ENCODE measurements at regions not wholly inside any gene's neighbourhood (a gene's known extent, or its start where the extent isn't known, plus 50 kb on each side); places are given as distances from the start of the nearest gene placed in this dataset.

DNA sequence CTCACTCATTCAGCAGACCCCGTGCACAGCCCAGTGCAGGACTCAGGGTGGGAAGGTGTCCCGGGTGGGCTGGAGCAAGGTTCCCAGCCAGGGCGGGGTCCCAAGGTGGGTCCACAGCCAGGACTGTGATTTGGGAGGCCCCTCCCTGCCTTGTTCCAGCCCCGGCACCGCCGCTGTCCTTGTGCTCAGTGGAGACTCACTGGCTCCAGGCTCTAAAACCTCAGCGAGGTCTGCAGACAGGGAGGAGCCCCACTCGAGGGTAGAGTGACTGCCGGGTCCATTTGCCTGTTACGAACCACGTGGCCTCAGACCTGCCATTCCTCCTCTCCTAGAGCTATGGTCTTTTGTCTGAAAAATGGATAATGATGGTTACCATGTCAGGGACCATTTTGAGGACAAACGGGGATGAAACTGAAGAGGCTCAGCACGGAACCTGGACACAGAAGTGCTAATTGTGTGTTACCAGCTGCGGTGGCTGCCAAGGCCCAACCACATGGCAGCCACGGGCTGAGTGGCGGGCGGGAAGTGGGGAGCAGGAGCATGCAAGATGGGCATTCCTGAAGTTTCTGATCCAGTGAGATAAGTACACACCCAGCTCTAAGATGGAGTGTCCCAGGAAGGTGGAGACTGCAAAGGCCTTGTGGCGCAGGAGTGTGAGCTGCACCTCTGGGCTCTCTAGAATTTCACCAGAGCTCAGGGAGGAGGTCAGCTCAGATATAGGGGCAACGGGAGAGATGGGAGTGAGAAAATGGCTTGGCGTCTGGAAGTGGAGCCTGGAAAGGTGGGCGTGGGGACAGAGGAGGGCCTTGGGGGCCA lies 317.6 kb downstream of the SEC14L1 start:
- DNase-seq = no peak

DNA sequence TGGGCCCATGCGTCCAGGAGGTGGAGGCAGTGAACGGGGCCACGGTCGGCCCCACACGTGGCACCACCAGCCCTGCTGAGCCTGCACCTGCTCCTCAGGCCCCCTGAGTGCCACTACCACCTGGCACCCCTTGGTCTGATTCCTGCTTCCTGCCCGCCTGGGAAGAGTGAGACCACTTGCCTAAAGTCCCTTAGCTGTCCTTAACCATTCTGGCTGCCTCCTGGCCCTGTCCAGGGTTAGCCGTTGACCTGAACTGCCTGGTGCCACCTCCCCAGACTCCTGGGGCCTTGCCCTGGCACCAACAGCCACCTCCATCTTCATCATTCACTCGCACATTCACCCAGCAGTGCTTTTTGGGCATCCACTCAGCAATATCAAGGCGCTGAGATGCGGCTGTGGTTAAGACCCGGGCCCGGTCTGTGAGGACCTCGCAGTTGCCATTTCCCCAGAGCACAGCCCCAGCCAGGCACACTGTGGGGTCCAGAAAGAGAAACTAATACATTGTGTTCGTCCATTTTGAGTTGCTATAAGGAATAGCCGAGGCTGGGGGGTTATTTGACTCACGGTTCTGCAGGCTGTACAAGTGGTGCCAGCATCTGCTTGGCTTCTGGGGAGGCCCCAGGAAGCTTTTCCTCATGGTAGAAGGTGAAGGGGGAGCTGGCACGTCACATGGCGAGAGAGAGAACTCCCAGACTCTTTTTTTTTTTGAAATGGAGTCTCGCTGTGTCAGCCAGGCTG lies 318.4 kb downstream of the SEC14L1 start:
- no peak for DNase-seq

DNA sequence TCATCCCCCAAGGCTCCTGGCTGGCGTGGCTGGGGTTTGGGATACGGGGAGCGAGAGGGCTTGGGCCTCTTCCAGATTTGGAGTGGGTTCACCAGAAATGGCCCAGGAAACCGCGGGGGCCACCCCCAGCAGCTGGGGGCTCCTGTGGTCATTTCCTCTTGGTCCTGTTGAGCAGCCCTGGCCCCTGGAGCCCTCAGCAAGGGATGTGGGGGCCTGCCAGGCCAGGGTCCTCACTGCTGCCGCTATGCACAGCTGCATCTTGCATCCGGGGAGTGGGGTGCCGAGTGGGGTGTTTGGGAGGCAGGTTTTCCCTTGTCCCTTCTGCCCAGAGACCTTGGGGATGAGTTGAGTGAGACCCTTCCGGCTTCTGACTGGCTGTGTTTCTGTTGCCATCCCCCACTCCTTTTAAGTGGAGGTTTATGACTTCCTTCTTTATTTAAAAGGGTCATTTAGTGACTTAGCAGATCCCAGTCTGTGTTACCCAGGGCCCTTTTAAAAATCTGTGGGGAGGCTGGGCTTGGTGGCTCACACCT lies 319.8 kb downstream of the SEC14L1 start:
- DNase-seq = no peak

DNA sequence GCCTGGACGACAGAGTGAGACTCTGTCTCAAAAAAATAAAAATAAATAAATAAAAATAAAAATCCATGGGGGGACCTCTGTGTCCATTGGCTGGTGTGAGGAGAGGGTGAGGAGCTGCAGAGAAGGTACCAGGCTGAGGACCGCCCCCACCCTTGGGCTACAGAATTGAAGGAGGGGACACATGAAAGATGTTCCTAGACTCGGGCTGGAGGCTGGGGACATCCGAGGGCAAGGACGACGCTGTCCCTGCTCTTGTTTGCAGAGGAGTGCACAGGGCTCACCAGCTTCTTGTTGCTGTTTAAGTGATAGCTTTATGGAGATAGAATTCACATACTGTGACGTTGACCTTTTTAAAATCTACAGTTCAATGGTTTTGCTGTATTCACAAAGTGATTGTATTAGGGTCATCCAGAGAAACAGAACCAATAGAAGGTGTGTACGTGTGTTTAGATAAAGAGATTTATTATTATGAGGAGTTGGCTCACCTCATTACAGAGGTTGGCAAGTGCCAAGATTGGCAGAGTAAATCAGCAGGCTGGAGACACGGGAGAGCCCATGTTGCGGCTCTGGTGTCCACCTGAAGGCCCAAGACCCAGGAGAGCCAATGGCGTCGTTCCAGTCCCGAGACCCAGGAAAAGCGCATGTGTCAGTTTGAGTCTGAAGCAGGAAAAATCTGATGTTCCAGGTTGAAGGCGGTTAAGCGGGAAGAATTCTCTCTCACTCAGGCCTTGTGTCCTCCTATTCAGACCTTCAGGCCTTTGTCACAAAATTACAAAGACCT lies 320.7 kb downstream of the SEC14L1 start:
- DNase-seq = no peak

DNA sequence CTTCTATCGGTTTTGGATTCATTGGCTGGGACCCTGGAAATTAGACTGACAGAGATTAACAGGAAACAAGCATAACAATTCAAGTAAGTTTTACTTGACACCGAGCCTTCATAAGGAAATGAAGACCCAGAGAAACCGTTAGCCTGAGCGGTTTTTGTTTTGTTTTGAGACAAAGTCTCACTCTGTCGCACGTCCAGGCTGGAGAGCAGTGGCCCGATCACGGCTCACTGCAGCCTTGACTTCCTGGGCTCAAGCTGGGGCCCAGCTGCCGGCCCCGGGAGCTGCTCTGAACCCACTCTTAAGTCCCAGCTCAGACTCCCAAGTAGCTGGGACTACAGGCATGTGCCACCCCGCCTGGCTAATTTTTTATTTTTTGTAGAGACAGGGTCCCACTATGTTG lies 321.3 kb downstream of the SEC14L1 start:
- DNase-seq = no peak

DNA sequence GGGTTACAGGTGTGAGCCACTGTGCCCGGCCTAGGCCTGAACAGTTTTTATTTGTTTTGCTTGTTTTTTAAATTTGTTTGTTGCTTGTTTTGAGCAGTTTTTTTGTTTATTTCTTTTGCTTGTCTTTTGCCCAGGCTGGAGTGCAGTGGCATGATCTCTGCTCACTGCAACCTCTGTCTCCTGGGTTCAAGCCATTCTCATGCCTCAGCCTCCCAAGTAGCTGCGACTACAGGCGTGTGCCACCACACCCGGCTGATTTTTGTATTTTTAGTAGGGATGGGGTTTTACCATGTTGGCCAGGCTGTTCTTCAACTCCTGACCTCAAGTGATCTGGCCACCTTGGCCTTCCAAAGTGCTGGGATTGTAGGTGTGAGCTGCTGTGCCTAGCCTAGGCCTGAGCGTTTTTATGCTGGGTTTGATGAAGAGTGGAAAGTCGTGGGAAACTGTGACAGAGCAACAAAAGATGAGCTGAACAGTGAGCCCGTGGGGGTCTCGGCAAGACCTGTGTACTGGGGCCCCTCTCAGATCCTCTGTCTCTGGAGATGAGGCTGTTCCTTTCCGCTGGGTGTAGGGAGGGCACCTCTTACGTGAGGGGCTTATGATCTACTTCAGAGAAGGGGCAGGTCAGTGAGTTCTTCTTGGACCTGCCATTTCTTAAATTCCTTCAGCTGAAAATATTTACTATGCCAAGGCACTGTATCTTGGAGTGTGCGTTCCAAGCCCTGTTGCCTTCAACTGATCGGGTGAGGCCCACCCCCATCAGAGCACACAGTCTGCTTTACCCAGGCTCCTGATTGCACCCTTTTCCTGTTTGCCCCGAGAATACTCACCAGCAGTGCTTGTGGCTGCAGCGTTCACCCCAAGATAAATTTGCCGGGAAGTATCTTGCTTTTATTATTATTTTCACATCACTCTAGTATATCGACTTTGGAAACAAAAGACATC lies 322.1 kb downstream of the SEC14L1 start:
- DNase-seq = no peak

DNA sequence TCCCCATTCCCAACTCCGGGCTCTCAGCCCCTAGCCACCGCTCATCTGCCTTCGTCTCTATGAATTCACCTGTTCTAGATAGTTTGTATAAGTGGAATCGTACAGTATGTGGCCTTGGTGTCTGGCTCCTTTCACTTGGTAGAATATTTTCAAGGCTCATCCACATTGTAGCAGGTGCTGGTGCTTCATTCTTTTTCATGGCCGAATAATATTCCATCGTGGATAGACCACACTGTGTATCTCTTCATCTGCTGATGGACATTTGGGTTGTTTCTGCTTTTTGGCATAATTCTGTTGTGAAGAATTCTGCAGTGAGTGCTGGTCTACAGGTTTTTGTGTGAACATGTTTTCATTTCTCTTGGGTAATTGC lies 324.2 kb downstream of the SEC14L1 start:
- DNase-seq = no peak

DNA sequence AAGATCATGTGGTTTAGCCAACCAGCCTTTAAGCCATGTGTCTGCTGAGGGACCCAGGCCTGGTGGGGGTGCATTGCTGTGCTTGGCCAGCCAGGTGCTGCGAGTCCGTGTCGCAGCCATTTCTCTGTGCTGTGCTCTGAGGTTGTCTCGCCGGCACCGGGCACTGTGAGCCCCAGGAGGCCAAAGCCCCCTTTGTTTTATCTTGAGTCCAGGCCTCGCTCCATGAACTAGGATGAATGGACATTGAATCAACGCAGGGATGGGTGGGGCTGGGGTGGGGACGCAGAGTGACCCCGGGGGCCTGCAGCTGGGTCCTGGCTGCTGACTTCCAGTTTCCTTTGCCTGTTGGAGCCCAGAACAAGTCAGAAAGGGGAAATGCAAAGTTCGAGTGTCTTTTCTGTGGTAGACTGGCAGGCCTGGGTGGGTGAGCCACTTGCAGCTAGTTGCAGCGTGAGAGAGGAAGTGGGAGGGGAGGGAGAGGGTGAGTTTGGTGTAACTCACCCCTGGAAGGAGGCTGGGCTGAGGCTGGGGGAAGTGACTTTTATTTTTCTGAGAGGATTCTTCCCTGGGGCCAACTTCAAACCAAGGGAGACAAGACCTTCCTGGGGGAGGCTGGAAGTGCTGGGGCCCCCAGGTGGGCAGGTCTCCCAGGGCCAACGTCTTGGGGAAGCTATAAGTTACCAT lies 324.7 kb downstream of the SEC14L1 start:
- DNase-seq = no peak

DNA sequence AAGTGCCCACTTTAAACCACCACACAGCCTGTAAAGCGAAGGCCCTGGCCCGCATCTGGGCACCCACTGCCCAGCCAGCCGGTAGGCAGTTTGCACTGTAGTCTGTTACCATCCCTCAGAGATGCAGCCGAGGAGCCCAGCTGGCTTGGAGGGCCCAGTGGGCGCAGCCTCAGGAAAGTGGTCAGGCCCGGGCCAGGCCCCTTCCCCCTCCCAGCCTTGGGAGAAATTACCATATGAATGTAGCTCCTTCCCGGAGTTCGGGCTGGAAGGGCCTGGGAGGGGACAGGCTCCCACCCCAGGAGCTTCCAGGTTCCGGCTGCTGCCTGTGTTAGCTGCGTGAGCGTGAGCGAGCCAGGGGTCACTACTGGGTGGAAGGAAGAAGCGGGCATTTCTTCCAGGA lies 325.4 kb downstream of the SEC14L1 start:
- DNase-seq = no peak

DNA sequence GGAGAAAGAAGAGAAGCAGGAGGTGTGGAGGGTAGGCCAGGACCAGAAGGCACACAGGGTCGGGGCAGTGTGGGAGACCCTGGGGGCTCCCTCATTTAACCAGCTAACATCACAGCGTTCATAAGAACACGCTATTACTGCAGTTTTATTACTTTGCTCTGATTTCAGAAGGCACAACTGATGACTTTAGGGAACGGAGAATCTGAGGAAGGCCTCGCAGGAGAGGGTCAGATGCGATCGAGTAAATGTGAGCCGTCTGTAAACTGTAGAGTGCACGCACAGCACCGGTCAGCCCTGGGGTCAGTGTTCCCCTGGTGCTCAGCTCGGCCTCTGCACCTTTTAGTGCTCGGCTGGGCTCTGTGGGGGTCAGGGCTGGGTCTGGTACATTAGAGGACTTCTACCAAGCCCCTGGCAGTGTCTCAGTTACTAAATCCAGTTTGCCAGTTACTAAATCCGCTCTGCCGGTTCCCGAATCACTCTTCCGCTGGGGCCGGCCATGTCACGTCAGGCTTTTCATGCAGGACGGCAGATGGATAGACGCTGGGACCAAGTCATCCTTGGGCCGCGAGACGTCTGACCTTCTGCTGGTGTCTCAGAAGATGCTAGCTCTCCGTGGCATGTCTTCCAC lies 325.9 kb downstream of the SEC14L1 start:
- DNase-seq = no peak

DNA sequence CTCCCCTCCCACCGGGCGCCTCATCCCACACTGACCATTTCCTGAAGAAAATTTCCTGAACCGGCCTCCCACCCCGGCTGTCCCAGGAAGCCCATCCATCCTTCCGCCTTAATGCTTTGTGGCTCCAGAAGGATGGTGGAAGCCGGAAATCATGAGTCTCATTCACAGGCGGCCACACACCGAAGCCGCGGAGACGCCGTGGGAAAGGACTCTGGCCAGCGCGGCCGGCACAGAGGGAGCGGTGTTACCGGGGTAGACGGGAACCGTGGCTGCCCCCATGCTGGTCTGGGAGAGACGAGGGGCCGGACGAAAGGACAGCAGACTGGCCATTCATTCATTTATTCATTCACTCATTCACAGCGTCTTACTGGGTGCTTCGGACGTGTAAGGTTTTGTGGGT lies 326.8 kb downstream of the SEC14L1 start:
- no peak for DNase-seq

DNA sequence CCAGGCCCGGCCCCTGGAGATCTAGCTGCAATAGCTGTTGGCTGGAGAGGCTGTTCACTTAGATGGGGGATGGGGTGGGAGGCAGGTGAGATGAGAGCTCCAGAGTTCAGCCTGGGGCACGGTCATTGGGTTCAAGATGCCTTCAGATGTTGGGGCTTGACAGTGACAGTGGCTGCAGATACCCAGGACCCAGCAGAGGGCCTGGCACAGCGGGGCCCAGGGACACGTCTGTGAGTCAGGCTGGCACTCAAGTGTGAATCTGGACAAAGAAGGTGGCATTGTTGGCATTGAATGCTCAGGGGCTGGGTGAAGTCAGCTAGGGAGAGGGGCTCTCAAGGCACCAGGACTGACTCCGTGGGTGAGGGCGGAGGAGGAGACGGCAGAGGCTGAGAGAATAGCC lies 328.1 kb downstream of the SEC14L1 start:
- no peak for DNase-seq

DNA sequence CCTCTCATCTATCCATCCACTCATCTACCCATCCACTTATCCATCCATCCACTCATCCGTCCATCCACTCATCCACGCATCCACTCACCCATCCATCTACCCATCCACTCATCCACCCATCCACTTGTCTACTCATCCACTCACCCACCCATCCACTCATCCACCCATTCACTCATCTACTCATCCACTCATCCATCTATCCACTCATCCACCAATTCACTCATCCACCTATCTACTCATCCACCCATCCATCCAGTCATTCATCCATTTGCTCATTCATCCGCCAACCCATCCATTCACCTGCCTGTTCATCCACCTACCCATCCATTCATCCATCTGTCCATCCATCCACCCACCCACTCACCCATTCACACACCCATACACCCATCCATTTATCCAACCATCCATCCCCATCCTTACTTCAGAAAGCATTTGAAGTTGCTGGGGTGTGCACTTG lies 329.6 kb downstream of the SEC14L1 start:
- DNase-seq = no peak

DNA sequence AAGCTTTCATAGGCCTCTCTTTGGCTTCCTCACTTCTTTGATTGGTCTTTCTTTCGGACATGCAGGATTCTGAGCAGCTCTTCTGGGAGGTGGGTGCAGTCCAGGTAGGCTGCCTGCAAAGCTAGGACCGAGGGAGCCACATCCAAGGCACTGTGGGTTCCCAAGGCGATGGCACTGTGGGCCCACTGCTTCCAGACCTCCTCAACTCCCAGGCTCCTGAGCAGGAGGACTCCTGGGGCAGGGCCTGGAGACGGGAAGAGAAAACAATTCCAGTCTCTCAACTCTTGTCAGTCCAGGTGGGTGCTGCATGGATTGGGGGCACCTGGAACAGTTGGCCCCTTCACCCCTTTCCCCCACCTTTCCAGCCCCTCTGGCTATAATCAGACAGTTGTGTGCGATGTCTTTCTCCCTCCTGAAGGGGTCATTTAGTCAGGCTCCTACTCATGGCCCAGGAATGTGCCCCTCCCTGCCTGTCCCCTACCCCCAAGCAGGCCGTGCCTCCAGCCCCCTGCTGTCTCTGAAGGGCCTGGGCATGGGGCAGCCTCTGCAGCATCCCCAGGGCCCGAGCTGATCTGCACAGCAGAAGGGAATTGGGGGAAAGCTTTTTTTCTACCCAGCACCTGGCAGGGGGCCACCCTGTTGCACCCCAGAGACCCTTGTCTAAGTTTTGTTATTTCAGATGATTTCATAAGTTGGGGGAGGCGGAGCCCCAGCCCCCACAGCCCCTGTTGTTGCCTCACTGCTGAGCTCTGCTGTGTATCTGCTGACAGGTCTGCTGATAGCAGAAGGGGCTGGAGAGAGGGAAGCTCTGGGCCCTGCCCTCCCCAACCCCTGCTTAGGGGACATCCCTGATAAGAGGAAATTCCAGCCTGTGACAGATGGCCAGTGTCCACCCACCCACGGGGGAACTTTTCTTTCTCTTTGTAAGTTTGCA lies 330.3 kb downstream of the SEC14L1 start:
- no peak for DNase-seq

DNA sequence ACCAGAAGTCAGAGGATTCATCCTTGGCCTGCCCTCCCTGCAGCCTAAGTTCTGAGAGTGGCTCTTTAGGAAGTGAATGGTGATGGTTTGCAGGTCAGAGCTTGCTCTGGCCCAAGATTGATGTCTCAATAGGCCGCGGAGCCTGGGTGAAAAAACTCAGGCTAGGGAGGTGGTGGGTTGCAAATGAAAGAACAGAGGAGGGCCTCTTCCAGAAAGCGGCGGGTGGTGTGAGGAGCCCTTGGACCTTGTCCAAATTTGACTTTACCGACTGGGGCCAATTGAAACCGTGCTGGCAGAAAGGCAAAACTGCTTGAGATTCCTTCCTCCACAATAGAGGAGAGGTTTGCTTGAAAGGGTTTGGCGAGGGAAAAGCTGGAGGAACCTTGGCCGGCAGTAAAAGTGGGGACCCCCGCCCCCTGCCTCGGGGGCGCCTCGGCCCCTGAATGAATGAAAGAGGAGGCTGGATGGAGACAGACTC lies 331.3 kb downstream of the SEC14L1 start:
- DNase-seq = no peak

DNA sequence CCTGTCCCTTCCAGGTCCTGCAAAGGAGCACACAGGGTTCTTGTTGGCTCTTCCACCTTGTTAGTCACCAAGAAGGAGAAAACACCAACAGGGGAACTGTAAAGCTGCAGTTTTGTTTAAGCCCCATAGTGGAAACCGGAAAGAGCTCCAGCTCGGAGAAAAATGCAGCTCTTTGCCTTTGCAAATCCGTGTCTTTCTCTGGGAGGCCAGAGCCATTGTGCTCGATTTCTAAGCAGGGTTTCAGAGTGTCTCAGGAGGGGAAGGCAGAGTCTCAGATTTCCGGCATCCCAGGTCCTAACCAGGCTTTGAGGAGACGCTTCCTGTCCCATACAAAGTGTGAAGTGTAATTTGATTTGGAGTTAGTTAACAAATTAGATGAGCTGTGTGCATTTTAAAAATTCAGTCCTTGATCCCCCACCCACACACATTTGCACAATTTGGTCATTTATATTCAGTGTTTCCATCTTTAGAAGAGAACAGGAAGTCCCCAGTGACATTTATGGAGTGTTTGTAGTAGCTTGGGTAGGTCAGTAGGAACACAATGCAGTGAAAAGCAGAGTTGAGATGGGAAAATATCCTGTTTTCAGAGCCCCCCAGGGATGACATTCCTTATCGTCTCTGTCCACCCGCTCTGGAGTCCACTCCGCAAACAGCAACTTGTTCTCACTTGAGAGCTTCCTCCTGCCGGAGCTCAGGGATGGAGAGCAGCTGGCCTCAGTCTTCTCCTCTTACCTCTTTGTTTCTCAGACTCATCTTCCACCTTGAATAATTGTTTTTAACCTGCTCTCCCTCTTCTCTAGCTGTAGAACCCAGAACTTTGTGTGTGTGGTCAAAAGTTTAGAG lies 331.9 kb downstream of the SEC14L1 start:
- DNase-seq = no peak

DNA sequence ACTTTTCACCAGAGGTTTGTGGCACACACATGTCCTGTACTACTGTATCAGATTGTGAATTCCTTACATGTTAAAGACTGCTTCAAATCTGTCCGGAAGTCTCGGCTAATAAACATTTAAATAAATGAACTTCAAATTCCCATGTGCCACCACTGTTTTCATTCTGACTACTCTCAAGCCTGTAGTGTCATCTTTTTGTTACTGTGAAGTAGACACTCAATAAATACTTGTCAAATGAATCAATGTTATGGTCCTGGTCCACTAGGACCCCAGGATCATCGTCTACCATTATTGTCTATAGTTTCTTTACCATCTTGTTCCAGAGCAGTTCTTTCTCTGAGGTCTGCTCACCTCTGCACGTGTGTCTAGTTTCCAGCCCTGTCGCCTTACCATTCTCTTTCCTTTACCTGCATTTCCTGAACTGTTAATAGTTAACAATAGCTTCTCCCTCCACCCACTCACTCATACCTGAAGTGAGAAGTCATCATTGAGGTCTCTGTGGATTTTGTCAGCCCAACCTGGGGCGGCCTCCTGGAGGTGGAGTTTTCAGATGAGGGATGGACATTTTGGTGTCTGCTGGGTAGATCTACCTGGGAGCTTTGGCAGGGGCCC lies 333.0 kb downstream of the SEC14L1 start:
- DNase-seq = no peak

All from renal pelvis (tissue), 1 donor.